ENCODE measurements at regions not wholly inside any gene's neighbourhood (a gene's known extent, or its start where the extent isn't known, plus 50 kb on each side); places are given as distances from the start of the nearest gene placed in this dataset.

DNA sequence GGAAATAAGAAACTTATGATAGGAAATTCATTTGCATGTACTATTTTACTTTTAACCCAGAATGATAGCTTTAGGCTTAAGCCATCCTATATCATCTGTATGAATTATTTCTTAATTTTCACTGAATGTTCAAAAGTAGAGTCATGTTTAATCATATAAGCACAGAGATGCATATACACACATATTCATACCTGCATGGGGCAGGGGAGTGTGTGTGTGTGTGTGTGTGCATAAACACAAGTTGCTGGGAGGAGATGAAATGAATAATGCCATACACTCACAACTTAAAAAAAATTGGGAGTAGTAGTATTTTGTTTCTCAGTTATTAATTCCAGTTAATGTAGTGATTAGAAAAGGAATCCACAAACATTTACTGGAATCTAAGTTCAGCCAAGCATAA lies 83.1 kb upstream of the IKZF1 start:
- H3K27me3 ChIP-seq (ENCODE audit: insufficient read depth, low read depth): no peaks in the 10 kb centered on the region
- H3K4me3 ChIP-seq (IDR thresholded peaks at IDR 0.05; ENCODE audit: insufficient read depth, low read depth, low read length): no peak overlapping the region
- H3K36me3 ChIP-seq (ENCODE audit: insufficient read depth): no peaks in the 10 kb centered on the region
- TF ChIP-seq, protein P1, sequence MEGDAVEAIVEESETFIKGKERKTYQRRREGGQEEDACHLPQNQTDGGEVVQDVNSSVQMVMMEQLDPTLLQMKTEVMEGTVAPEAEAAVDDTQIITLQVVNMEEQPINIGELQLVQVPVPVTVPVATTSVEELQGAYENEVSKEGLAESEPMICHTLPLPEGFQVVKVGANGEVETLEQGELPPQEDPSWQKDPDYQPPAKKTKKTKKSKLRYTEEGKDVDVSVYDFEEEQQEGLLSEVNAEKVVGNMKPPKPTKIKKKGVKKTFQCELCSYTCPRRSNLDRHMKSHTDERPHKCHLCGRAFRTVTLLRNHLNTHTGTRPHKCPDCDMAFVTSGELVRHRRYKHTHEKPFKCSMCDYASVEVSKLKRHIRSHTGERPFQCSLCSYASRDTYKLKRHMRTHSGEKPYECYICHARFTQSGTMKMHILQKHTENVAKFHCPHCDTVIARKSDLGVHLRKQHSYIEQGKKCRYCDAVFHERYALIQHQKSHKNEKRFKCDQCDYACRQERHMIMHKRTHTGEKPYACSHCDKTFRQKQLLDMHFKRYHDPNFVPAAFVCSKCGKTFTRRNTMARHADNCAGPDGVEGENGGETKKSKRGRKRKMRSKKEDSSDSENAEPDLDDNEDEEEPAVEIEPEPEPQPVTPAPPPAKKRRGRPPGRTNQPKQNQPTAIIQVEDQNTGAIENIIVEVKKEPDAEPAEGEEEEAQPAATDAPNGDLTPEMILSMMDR (conservative IDR thresholded peaks at IDR 0.05; ENCODE audit: low read depth, low read length): no peak
- H3K79me2 ChIP-seq (ENCODE audit: insufficient read depth, low read depth): no peaks in the 10 kb centered on the region
- no peaks in the 10 kb centered on the region for H4K20me1 ChIP-seq (ENCODE audit: insufficient read depth)
- no peak overlapping the region for H3K27ac ChIP-seq
- H3K4me1 ChIP-seq (ENCODE audit: low read depth, poor library complexity, severe bottlenecking): no peaks in the 10 kb centered on the region
- H2AFZ ChIP-seq (ENCODE audit: low read depth): no peak overlapping the region
- no peak overlapping the region for H3K9ac ChIP-seq
- no peak overlapping the region for H3K4me2 ChIP-seq

DNA sequence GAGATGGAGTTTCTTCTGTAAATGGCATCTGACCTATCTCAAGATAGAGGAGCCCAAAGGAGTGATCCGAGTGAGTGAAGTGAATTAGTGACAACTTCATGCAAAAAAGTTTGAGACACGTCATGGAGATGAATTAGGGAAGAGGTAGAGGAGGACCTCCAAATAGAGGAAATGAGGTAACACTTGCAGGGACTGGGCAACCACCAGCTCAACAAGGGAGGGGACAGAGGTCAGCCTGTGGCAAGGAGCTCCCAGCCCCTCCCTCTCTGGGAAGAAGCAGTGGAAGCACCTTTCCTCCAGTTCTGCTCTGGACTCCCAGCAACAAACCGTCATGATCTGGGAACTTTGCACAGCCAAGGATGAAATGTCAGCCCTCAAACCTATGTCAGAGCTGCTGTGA lies 83.5 kb upstream of the IKZF1 start:
- Histone ChIP-seq H3K4me3 (IDR thresholded peaks at IDR 0.05; ENCODE audit: insufficient read depth, low read depth, low read length) (no peak overlapping the region), H3K4me2 (no peak overlapping the region), H3K79me2 (ENCODE audit: insufficient read depth, low read depth) (no peaks in the 10 kb centered on the region), H4K20me1 (ENCODE audit: insufficient read depth) (no peaks in the 10 kb centered on the region), H3K9ac (no peak overlapping the region), H3K36me3 (ENCODE audit: insufficient read depth) (no peaks in the 10 kb centered on the region), H3K27ac (no peak overlapping the region), H3K4me1 (ENCODE audit: low read depth, poor library complexity, severe bottlenecking) (no peaks in the 10 kb centered on the region), H3K27me3 (ENCODE audit: insufficient read depth, low read depth) (no peaks in the 10 kb centered on the region), H2AFZ (ENCODE audit: low read depth) (no peak overlapping the region)
- TF ChIP-seq, protein P1 (conservative IDR thresholded peaks at IDR 0.05; ENCODE audit: low read depth, low read length): no peak

DNA sequence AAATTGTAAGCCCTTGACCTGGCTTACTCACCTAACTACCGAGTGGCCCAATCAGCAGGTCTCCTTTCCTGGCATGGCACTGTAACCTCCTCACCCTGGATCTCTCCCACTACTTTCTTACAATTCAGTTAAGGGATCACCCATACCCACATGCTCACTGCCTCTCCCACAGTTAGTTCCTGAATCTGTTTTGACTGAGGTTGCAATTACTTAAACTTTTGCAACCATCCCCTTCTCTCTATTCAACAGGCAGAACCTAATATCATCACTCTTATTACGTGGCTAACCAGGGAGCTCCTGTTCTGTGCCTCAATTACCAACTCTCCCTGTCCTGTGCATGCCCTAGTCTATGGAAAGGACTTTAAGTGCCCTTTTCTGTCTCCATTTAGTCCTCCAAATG lies 84.2 kb upstream of the IKZF1 start:
- H3K4me1 ChIP-seq (ENCODE audit: low read depth, poor library complexity, severe bottlenecking): no peaks in the 10 kb centered on the region
- no peak overlapping the region for H3K9ac ChIP-seq
- no peaks in the 10 kb centered on the region for H3K79me2 ChIP-seq (ENCODE audit: insufficient read depth, low read depth)
- no peaks in the 10 kb centered on the region for H3K36me3 ChIP-seq (ENCODE audit: insufficient read depth)
- TF ChIP-seq, protein P1 (conservative IDR thresholded peaks at IDR 0.05; ENCODE audit: low read depth, low read length): no peak
- no peak overlapping the region for H3K27ac ChIP-seq
- H3K27me3 ChIP-seq (ENCODE audit: insufficient read depth, low read depth): no peaks in the 10 kb centered on the region
- H3K4me2 ChIP-seq: no peak overlapping the region
- H3K4me3 ChIP-seq (IDR thresholded peaks at IDR 0.05; ENCODE audit: insufficient read depth, low read depth, low read length): no peak overlapping the region
- no peaks in the 10 kb centered on the region for H4K20me1 ChIP-seq (ENCODE audit: insufficient read depth)
- no peak overlapping the region for H2AFZ ChIP-seq (ENCODE audit: low read depth)

DNA sequence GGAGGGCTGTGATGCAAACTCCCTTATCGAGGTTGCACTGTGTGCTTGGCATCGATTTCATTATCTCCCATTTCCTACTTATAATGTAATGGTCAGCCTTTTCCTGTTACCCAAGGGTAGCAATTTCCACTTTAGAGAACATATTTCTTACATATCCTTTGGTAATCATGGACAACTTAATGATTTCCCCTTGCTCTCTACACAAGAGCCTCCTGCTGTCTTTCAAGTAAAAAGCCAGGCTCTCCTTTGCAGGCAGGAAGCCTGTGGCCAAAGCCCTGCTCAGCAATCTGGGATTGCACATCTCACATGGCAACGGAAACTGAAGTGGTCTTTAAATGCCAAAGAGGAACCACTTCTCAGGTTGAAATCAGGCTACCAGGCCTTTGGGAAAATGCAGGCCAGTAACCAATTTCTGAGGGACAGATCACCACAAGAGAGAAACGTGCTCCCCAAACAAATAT lies 86.7 kb upstream of the IKZF1 start:
- Histone ChIP-seq H4K20me1 (ENCODE audit: insufficient read depth) (no peaks in the 10 kb centered on the region), H3K4me1 (ENCODE audit: low read depth, poor library complexity, severe bottlenecking) (no peaks in the 10 kb centered on the region), H3K27ac (no peak overlapping the region), H3K4me3 (IDR thresholded peaks at IDR 0.05; ENCODE audit: insufficient read depth, low read depth, low read length) (no peak overlapping the region), H3K79me2 (ENCODE audit: insufficient read depth, low read depth) (no peaks in the 10 kb centered on the region), H3K36me3 (ENCODE audit: insufficient read depth) (no peaks in the 10 kb centered on the region), H2AFZ (ENCODE audit: low read depth) (no peak overlapping the region), H3K9ac (no peak overlapping the region), H3K4me2 (no peak overlapping the region), H3K27me3 (ENCODE audit: insufficient read depth, low read depth) (no peaks in the 10 kb centered on the region)
- TF ChIP-seq, protein P1 (conservative IDR thresholded peaks at IDR 0.05; ENCODE audit: low read depth, low read length): no peak
